ENCODE measurements at regions not wholly inside any gene's neighbourhood (a gene's known extent, or its start where the extent isn't known, plus 50 kb on each side); places are given as distances from the start of the nearest gene placed in this dataset.

- no peak for DNase-seq (ENCODE audit: low read depth)
These were observed 151.4 kb downstream of the RPS24 start for GRCh38 chr10:78184851-78185692.

DNA sequence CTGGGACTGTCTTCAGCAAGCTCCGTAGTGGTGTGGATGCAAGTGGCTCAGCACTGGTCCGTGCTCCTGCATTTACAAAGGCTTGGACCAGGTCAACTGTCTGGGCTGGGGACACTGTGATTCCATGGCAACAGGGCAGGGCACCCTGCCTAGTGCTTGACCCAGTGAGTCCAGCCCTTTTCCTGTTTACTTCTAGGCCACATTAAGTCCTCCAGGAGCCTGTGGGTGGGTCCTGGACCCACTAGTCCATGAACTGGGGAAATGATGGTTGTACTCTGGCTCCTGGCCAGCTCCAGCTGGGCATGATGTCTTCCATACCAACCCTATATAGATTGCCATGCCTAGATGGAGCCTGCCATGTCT is 152.0 kb downstream of the RPS24 start:
- no peak for DNase-seq (ENCODE audit: low read depth)

DNA sequence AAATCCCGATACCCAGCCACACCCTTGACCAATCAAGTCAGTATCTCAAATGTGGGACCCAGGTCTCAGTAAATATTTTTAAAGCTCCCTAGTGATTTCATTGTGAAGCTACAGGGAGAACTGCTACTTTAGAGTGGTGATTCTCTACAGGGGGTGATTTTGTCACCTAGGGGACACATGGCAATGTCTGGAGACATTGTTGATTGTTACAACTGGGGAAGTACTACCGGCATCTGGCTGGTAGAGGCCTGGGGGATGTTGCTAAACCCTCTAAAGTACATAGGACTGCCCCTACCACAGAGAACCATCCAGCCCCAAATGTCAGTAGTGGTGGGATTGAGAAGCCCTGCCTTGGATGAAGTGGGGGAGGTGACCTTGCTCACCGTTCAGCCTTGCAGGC is 152.9 kb downstream of the RPS24 start:
- no peak for DNase-seq (ENCODE audit: low read depth)

DNA sequence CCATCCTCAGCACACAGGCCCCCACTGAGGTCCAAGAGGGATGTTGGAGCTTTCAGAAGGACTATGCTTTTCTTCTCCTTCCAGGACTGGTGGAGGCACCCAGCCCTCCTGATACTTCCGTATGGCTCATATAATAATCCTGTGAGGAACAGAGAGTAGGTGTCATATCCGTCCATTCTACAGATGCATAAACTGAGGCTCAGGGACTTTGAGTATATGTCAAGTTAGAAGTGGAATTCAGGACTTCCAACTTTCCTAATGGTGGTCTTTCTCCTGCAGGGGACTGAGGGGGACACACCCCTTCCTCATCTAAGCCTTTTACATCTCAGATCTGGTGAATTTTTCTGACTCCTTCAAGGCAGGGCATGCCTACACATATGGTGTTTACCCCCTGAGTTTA is 153.7 kb downstream of the RPS24 start:
- DNase-seq (ENCODE audit: low read depth) = no peak

- no peak for DNase-seq (ENCODE audit: low read depth)
These were observed 154.8 kb downstream of the RPS24 start for GRCh38 chr10:78188446-78188845.

DNA sequence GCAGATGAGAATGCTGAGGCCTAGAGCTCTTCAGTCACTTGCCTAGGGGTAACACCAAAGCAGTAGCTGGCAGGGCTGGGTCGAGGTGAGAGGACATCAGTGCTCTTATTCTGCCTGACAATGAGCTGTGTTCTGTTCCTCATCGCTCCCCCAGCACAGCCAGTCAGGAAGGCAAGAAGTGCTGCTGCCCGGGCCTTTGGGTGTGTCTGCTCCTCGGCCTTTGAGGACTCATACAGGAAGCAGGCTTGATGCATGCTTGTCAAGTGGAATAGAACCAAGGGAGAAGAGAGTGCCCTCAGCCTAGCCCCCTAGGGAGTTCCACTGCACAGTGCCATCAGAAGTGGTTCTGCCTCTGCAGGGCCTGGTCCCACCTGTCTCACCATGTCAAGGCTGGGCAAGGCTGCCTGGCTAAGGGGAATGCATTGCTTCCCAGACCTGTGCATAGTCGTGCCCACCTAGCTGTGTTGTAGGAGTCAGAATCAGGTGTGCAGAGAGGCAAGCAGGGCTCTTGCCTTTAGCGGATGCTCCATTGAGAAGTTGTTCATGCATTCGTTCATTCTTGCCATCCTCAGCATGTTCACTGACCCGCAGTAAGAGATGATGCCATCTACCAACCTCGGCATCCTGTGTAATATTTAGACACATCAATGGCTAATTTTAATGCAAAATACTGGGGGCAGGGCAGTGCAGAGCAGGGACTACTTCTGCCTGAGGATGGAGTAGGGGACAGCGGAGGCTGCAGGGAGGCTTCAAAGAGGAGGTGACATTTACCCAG is 156.6 kb downstream of the RPS24 start:
- DNase-seq (ENCODE audit: low read depth) = no peak

- DNase-seq (ENCODE audit: low read depth) = no peak
These were observed 157.6 kb downstream of the RPS24 start for GRCh38 chr10:78191301-78191700.

DNA sequence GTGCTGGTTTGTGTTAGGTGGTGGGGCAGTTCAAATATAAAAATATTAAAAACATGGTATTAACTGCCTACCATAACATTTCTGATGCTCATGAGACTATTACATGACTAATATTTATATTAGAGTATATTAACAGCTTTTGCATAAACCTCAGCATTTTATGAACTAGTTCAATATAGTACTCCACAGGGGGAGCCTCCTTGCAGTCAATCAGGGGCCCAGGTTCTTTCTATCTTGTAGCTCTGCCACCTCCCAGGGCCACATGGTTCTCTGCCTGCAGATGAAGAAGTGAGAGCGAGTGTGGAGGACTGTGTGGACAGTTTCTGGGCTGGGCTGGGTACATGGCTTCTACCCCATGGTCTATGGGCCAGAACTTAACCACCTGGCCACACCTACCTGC is 159.5 kb downstream of the RPS24 start:
- DNase-seq (ENCODE audit: low read depth) = no peak

- DNase-seq (ENCODE audit: low read depth) = no peak
These were observed 160.4 kb downstream of the RPS24 start for GRCh38 chr10:78194050-78194449.

GRCh38 chr10:78194539-78195402 is 161.1 kb downstream of the RPS24 start:
- DNase-seq (ENCODE audit: low read depth) = peak; percentile 29

DNA sequence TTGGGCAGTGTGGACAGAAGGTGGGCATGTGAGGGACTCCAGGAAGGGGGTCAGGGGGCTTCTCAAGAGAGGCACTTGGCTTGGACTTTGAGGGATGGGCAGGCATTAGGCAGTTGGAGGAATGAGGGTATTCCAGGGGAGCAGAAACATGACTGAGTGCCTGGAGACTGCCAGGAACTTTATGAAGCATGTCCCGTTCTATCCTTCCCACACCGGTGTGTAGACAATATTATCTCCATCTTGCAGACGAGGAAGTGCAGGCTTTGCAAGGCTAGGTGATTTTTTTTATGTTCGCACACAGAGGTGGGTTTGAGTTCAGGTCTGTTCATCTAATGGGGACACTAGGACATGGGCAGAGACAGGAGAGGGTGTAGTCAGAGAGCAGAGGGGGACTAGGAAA is 162.7 kb downstream of the RPS24 start:
- no peak for DNase-seq (ENCODE audit: low read depth)

- DNase-seq (ENCODE audit: low read depth) = peak; percentile 17
These were observed 163.3 kb downstream of the RPS24 start for GRCh38 chr10:78196964-78197363.

DNA sequence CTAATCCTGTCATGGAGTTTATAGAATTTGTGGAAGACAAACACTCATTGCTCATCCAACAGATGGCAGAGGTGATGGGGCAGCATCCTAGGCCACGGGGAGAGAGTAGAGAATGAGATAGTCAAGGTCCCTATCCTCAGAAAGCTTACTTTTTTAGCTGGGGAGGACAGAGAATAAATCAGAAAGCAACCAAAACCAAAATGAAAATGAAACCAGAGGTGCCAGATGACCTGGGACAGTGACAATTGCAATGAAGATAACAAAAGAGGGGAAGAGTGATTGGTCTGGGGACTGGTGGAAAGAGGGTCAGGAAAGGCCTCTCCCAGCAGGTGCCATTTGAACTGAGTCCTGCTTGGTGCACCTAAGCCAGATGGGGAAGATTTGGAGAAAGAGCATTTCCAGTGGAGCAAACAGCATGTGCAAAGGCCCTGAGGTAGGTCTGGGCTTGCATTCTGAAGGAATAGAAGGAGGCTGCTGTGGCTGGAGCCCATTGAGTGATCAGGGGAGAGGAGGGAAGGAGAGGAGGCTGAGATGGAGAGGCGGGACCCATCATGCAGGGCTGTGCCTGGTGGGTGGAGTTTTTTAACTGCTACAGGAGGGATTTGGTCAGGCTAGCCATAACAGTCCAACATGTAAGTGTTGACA is 164.1 kb downstream of the RPS24 start:
- no peak for DNase-seq (ENCODE audit: low read depth)

- DNase-seq (ENCODE audit: low read depth) = no peak
These were observed 165.5 kb downstream of the RPS24 start for GRCh38 chr10:78199005-78199725.

DNA sequence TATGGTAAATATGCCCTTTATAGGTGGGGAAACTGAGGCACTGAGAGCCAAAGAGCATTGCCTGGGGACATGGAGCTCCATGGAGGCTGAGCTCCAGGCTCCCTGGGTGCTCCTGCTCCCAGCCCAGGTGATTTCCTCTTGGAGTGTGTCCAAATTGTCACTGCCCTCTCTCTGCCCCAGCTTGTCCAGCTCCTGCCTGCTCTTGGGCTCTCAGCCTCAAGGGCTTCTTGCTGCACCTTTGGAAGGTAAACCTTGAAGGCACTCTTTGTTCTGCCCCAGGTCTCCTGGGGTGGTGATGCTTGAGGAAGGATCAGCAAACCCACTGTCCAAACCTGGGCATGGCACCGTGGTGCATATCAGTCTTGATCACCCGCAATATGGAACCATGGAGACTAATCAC is 166.1 kb downstream of the RPS24 start:
- no peak for DNase-seq (ENCODE audit: low read depth)

DNA sequence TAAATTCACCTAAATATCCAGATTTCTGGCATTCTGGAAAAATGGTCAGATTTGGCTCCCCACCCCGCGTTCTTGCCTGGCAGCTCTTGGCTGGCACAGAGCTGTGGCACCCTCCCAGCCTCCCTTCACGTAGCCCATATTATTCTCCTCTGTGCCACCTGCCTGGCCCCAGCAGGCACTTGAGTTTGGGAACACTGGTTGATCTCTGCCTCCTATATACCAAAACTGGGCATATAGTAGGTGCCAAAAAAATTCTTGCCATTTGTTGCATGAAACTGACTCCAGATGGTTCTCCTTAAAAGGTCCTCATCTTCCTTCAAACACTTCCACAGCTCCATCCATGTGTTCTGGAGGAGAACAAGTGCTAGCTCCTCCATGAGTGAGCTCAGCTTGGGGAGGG is 167.0 kb downstream of the RPS24 start:
- no peak for DNase-seq (ENCODE audit: low read depth)

DNA sequence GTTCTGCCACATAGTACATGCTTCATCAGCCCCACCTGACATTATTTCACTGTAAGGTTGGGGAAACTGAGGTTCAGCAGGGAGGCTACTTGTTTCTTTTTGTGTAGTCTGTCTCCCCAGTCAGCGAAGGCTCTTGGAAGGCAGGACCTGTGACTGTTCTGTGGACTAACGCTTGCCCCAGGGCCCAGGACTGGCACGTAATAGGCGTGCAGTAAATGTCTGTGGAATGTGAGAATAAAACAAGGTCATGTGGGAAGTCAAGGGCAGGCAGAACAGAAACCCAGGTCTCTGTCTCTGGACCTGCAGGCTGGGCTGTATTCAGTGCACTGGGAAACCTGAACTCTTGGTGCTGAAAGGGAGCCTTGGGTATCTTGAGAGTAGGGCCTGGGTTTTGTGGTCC is 168.7 kb downstream of the RPS24 start:
- DNase-seq (ENCODE audit: low read depth) = no peak

GRCh38 chr10:78203915-78204818 is 170.5 kb downstream of the RPS24 start:
- DNase-seq (ENCODE audit: low read depth) = peak; percentile 42

DNA sequence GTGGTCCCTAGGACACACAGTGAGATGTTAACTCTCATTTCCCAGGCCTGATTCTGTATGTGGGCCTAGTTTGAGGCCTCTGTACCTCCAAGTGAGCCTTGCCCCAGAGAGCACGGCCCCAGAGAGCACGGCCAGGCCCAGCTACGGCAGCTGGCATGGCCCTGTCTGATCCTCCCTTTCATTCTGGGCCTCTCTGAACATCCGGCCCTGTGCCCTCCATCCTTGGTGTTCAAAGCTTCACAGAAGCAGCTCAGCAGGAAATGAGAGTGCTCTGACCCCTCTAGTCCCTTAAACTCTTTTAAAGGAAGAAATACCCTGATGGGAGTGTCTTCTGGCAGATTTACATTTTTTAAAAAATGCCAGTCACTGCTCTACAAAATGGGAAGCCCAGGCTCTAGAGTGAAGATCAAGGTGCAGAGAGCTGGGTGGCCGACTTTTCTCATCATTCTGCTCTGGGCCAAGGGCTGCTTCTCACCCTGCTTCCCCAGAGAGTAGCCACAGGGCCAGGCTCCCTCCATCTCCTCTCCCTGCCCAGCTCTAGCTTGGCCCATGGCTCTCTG is 171.9 kb downstream of the RPS24 start:
- DNase-seq (ENCODE audit: low read depth) = no peak
